Neural cell (in vitro differentiated cells): ENCODE measurements at regions not wholly inside any gene's neighbourhood (a gene's known extent, or its start where the extent isn't known, plus 50 kb on each side); places are given as distances from the start of the nearest gene placed in this dataset.

Source experiments
- H2AFZ ChIP-seq: fragments of 200-600, 300-800 bp; sonication (generic), shearing (Covaris generic); 2 replicates; pipeline ENCODE4 v1.6.0; 2014; ENCODE audit warnings: low read depth, mild to moderate bottlenecking, antibody characterized with exemption, low read length, moderate library complexity
- H3F3A ChIP-seq: fragments of 200-600 bp; shearing (Covaris generic); 2 replicates; pipeline ENCODE4 v1.6.1; 2016; ENCODE audit warnings: mild to moderate bottlenecking, moderate library complexity, mixed read lengths, antibody characterized with exemption, low read length; ENCODE audit not compliant: insufficient read depth, poor library complexity, severe bottlenecking
- H3K27ac ChIP-seq: fragments of 200-600, 300-800 bp; sonication (generic), shearing (Covaris generic); 2 replicates; pipeline ENCODE4 v1.5.1; 2014; ENCODE audit warnings: mild to moderate bottlenecking, low read length, moderate library complexity
- H3K27me3 ChIP-seq: fragments of 300-800, 200-600 bp; sonication (generic), shearing (Covaris generic); 2 replicates; pipeline ENCODE4 v1.6.0; 2014; ENCODE audit warnings: mild to moderate bottlenecking, low read depth, low read length, moderate library complexity; ENCODE audit not compliant: insufficient read depth
- H3K36me3 ChIP-seq: fragments of 300-800, 200-600 bp; sonication (generic), shearing (Covaris generic); 2 replicates; pipeline ENCODE4 v1.5.1; 2014; ENCODE audit warnings: mild to moderate bottlenecking, antibody characterized with exemption, low read length, moderate library complexity; ENCODE audit not compliant: insufficient read depth
- H3K4me2 ChIP-seq: fragments of 300-800, 200-600 bp; sonication (generic), shearing (Covaris generic); 2 replicates; pipeline ENCODE4 v1.6.0; 2014; ENCODE audit warnings: mild to moderate bottlenecking, low read length
- H3K4me3 ChIP-seq: fragments of 300-800, 200-600 bp; sonication (generic), shearing (Covaris generic); 2 replicates; pipeline ENCODE4 v1.5.1; 2014; ENCODE audit warnings: mild to moderate bottlenecking, low read length, moderate library complexity
- H3K79me2 ChIP-seq: fragments of 200-600 bp; shearing (Covaris generic); replicated peaks from 2 replicates; pipeline ENCODE4 v1.6.0; 2014; ENCODE audit warnings: mild to moderate bottlenecking, low read length, moderate library complexity; ENCODE audit not compliant: insufficient read depth
- H3K9ac ChIP-seq: fragments of 300-800, 200-600 bp; sonication (generic), shearing (Covaris generic); 2 replicates; pipeline ENCODE4 v1.6.1; 2016; ENCODE audit warnings: mild to moderate bottlenecking, low read length, mixed read lengths
- H3K9me2 ChIP-seq: fragments of 200-600 bp; shearing (Covaris generic); 2 replicates; pipeline ENCODE4 v1.6.1; 2016; ENCODE audit warnings: mild to moderate bottlenecking, low read length, mixed read lengths; ENCODE audit not compliant: insufficient read depth
- H3K9me3 ChIP-seq: fragments of 200-600, 300-800 bp; sonication (generic), shearing (Covaris generic); 2 replicates; pipeline ENCODE4 v1.6.1; 2016; ENCODE audit warnings: mild to moderate bottlenecking, mixed run types, low read length, moderate library complexity, mixed read lengths
- H4K20me1 ChIP-seq: fragments of 200-600 bp; shearing (Covaris generic); 2 replicates; pipeline ENCODE4 v1.6.1; 2016; ENCODE audit warnings: mild to moderate bottlenecking, mixed run types; ENCODE audit not compliant: insufficient read depth
- CTCF ChIP-seq: fragments of 450-650 bp; IDR thresholded peaks from 2 replicates; pipeline ENCODE4 v1.5.1; 2014; ENCODE audit warnings: antibody characterized with exemption, mild to moderate bottlenecking, moderate library complexity; ENCODE audit not compliant: poor library complexity, severe bottlenecking
- EP300 ChIP-seq: fragments of 450-650 bp; conservative IDR thresholded peaks from 2 replicates; pipeline ENCODE4 v1.6.1; 2014; ENCODE audit warnings: antibody characterized with exemption, mild to moderate bottlenecking, moderate library complexity; ENCODE audit not compliant: poor library complexity, severe bottlenecking
- EZH2 ChIP-seq: fragments of 200-600, 300-800 bp; shearing (Covaris generic), sonication (generic); IDR thresholded peaks from 2 replicates; pipeline ENCODE4 v1.6.1; 2014; ENCODE audit warnings: antibody characterized with exemption, low read length, borderline replicate concordance, mild to moderate bottlenecking; ENCODE audit not compliant: insufficient read depth, poor library complexity, severe bottlenecking
- MXI1 ChIP-seq: fragments of 450-650 bp; conservative IDR thresholded peaks from 2 replicates; pipeline ENCODE4 v1.6.1; 2014; ENCODE audit warnings: antibody characterized with exemption, mild to moderate bottlenecking; ENCODE audit not compliant: poor library complexity, severe bottlenecking
- POLR2AphosphoS5 ChIP-seq: IDR thresholded peaks from 2 replicates; pipeline ENCODE4 v1.6.1; 2012
- RAD21 ChIP-seq: fragments of 450-650 bp; conservative IDR thresholded peaks from 2 replicates; pipeline ENCODE4 v1.6.1; 2014; ENCODE audit warnings: antibody characterized with exemption, mild to moderate bottlenecking, moderate library complexity
- REST ChIP-seq: IDR thresholded peaks from 2 replicates; pipeline ENCODE4 v1.6.1; 2012; ENCODE audit warnings: borderline replicate concordance
- SMC3 ChIP-seq: fragments of 450-650 bp; conservative IDR thresholded peaks from 2 replicates; pipeline ENCODE4 v1.6.1; 2014; ENCODE audit warnings: antibody characterized with exemption, mild to moderate bottlenecking, moderate library complexity; ENCODE audit not compliant: poor library complexity
- TAF1 ChIP-seq: IDR thresholded peaks from 2 replicates; pipeline ENCODE4 v1.6.1; 2012; ENCODE audit warnings: low read depth

GRCh38 chrX:118218079-118218478, 101.5 kb upstream of the KLHL13 start:
- TF ChIP-seq CTCF (no peak), RAD21 (no peak), TAF1 (no peak), EP300 (no peak), REST (no peak), EZH2 (no peak)
- Histone ChIP-seq H2AFZ (no peak overlapping the region), H3K9me2 (no peaks in the 10 kb centered on the region), H3K36me3 (no peaks in the 10 kb centered on the region), H3K27ac (no peak overlapping the region), H3F3A (no peaks in the 10 kb centered on the region), H3K27me3 (no peaks in the 10 kb centered on the region), H3K9ac (no peak overlapping the region), H3K9me3 (no peaks in the 10 kb centered on the region), H3K79me2 (no peaks in the 10 kb centered on the region), H4K20me1 (no peaks in the 10 kb centered on the region), H3K4me3 (no peak overlapping the region), H3K4me2 (no peak overlapping the region)

- no peak overlapping the region for H3K4me2 ChIP-seq
- H2AFZ ChIP-seq: no peak overlapping the region
- no peaks in the 10 kb centered on the region for H3K79me2 ChIP-seq
- no peaks in the 10 kb centered on the region for H3K36me3 ChIP-seq
- no peaks in the 10 kb centered on the region for H3K9me3 ChIP-seq
- no peaks in the 10 kb centered on the region for H4K20me1 ChIP-seq
- TF ChIP-seq POLR2AphosphoS5: no peak
- no peak for TF ChIP-seq MXI1
- no peak for TF ChIP-seq CTCF
- no peak for TF ChIP-seq SMC3
- no peak for TF ChIP-seq EP300
- TF ChIP-seq TAF1: no peak
- TF ChIP-seq RAD21: no peak
- no peak for TF ChIP-seq REST
- TF ChIP-seq EZH2: no peak
- no peaks in the 10 kb centered on the region for H3K9me2 ChIP-seq
- H3K27me3 ChIP-seq: no peaks in the 10 kb centered on the region
- no peak overlapping the region for H3K9ac ChIP-seq
- H3K4me3 ChIP-seq: no peak overlapping the region
- H3K27ac ChIP-seq: no peak overlapping the region
- no peaks in the 10 kb centered on the region for H3F3A ChIP-seq
Observed at GRCh38 chrX:118218940-118219339, 102.3 kb upstream of the KLHL13 start.
